ENCODE measurements at regions not wholly inside any gene's neighbourhood (a gene's known extent, or its start where the extent isn't known, plus 50 kb on each side); places are given as distances from the start of the nearest gene placed in this dataset.

DNA sequence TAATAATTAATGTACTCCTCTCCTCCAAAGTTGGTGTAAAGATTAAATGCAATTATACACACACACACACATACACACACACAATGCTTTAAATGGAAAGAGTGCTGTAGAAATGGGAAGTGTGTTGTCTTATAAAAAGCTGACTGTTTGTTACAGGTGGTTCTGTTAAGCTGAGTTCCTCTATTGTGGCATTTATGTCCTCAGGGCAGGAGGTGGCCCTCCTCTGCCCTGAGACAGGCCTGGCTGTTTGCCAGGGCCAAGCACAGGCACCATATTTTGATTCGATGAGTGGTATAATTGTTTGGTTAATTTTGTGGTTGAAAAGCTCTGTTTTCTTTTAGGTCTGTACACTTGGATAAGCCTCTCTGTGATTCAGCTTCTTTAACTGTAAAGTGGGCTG, 573.9 kb downstream of the KIF4B start:
- CTCF ChIA-PET, result interaction anchor here (1.2 kb wide), 1 partner anchor 9 kb away, joined by 4 read pairs; no protein-coding TSS in a partner anchor
- no peaks in the 10 kb centered on the region for H3K4me1 ChIP-seq (ENCODE audit: control insufficient read depth, extremely low read depth, insufficient read depth, low read length)
- no peaks in the 10 kb centered on the region for H3K79me2 ChIP-seq (ENCODE audit: control insufficient read depth, insufficient read depth, low read length)
- no peaks in the 10 kb centered on the region for H3K9me1 ChIP-seq (replicated peaks; ENCODE audit: control insufficient read depth, extremely low read depth, insufficient read depth, low read length)
- dilution Hi-C loops (cut with MboI; ENCODE audit: extremely low pct_ligation_motif_present, low sequenced_read_pairs), result no loop called here
- H3K4me3 ChIP-seq (replicated peaks in 1 of 3; ENCODE audit: insufficient read depth in 1 of 3, low read depth in 1 of 3, low read length in 3 of 3), result no peak overlapping the region
- no peak overlapping the region for H3K27ac ChIP-seq (ENCODE audit: insufficient read depth, low read depth, low read length)
- POLR2A ChIA-PET, result no interaction called here
- no peaks in the 10 kb centered on the region for H3K36me3 ChIP-seq (ENCODE audit: control insufficient read depth in 2 of 2, extremely low read depth in 1 of 2, insufficient read depth in 2 of 2, low read length in 2 of 2)
- H4K20me1 ChIP-seq (replicated peaks; ENCODE audit: control insufficient read depth, extremely low read depth, insufficient read depth, low read length), result no peaks in the 10 kb centered on the region
- no peak overlapping the region for H3K9ac ChIP-seq (replicated peaks; ENCODE audit: extremely low read depth, insufficient read depth, low read length)
- FAIRE-seq (no peak), DNase-seq (ENCODE audit: low read depth, low spot score) (no peak)
- TF ChIP-seq FOS (IDR thresholded peaks at IDR 0.05; ENCODE audit: borderline replicate concordance, insufficient read depth, low read length) (no peak), GATA2 (IDR thresholded peaks at IDR 0.05; ENCODE audit: insufficient read depth, insufficient read length, low read depth, low read length) (no peak), MYC (IDR thresholded peaks at IDR 0.05; ENCODE audit: low read depth, low read length) (no peak), POLR2AphosphoS5 (IDR thresholded peaks at IDR 0.05; ENCODE audit: insufficient read depth, low read depth, low read length) (no peak), EZH2 (IDR thresholded peaks at IDR 0.05; ENCODE audit: borderline replicate concordance, low read depth, low read length, severe bottlenecking) (no peak), JUN (IDR thresholded peaks at IDR 0.05; ENCODE audit: borderline replicate concordance, insufficient read depth, insufficient read length, low read depth) (no peak), POLR2A (IDR thresholded peaks at IDR 0.05; ENCODE audit: low read depth, low read length) (no peak)
- TF ChIP-seq, protein P1, sequence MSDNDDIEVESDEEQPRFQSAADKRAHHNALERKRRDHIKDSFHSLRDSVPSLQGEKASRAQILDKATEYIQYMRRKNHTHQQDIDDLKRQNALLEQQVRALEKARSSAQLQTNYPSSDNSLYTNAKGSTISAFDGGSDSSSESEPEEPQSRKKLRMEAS (IDR thresholded peaks at IDR 0.05; ENCODE audit: insufficient read depth, insufficient read length), result no peak
- TF ChIP-seq, protein P2, sequence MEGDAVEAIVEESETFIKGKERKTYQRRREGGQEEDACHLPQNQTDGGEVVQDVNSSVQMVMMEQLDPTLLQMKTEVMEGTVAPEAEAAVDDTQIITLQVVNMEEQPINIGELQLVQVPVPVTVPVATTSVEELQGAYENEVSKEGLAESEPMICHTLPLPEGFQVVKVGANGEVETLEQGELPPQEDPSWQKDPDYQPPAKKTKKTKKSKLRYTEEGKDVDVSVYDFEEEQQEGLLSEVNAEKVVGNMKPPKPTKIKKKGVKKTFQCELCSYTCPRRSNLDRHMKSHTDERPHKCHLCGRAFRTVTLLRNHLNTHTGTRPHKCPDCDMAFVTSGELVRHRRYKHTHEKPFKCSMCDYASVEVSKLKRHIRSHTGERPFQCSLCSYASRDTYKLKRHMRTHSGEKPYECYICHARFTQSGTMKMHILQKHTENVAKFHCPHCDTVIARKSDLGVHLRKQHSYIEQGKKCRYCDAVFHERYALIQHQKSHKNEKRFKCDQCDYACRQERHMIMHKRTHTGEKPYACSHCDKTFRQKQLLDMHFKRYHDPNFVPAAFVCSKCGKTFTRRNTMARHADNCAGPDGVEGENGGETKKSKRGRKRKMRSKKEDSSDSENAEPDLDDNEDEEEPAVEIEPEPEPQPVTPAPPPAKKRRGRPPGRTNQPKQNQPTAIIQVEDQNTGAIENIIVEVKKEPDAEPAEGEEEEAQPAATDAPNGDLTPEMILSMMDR (IDR thresholded peaks at IDR 0.05; ENCODE audit: extremely low read depth in 1 of 2, insufficient read depth in 1 of 2, low read depth in 1 of 2, low read length in 2 of 2), result no peak
- no peaks in the 10 kb centered on the region for H3K27me3 ChIP-seq (ENCODE audit: control insufficient read depth in 2 of 2, insufficient read depth in 2 of 2, low read length in 2 of 2)
- H3K9me3 ChIP-seq (replicated peaks; ENCODE audit: control insufficient read depth, insufficient read depth, low read length), result peaks cover 3% of the 10 kb centered on the region
- H3K4me2 ChIP-seq (ENCODE audit: insufficient read depth, low read length), result no peak overlapping the region
- no peak overlapping the region for H2AFZ ChIP-seq (ENCODE audit: low read depth, low read length)
- intact Hi-C loops (cut with micrococcal nuclease), result no loop called here
- no TSS peak for BruUV-seq (replicated peaks)

Data from endothelial cell of umbilical vein (primary cell).